Neural cell (in vitro differentiated cells): ENCODE measurements at regions not wholly inside any gene's neighbourhood (a gene's known extent, or its start where the extent isn't known, plus 50 kb on each side); places are given as distances from the start of the nearest gene placed in this dataset.

Experiments
- EP300 ChIP-seq: fragments of 450-650 bp; conservative IDR thresholded peaks from 2 replicates; pipeline ENCODE4 v1.6.1; 2014; ENCODE audit warnings: antibody characterized with exemption, mild to moderate bottlenecking, moderate library complexity; ENCODE audit not compliant: poor library complexity, severe bottlenecking
- EZH2 ChIP-seq: fragments of 200-600, 300-800 bp; shearing (Covaris generic), sonication (generic); IDR thresholded peaks from 2 replicates; pipeline ENCODE4 v1.6.1; 2014; ENCODE audit warnings: antibody characterized with exemption, low read length, borderline replicate concordance, mild to moderate bottlenecking; ENCODE audit not compliant: insufficient read depth, poor library complexity, severe bottlenecking
- MXI1 ChIP-seq: fragments of 450-650 bp; conservative IDR thresholded peaks from 2 replicates; pipeline ENCODE4 v1.6.1; 2014; ENCODE audit warnings: antibody characterized with exemption, mild to moderate bottlenecking; ENCODE audit not compliant: poor library complexity, severe bottlenecking
- POLR2AphosphoS5 ChIP-seq: IDR thresholded peaks from 2 replicates; pipeline ENCODE4 v1.6.1; 2012
- RAD21 ChIP-seq: fragments of 450-650 bp; conservative IDR thresholded peaks from 2 replicates; pipeline ENCODE4 v1.6.1; 2014; ENCODE audit warnings: antibody characterized with exemption, mild to moderate bottlenecking, moderate library complexity
- SMC3 ChIP-seq: fragments of 450-650 bp; conservative IDR thresholded peaks from 2 replicates; pipeline ENCODE4 v1.6.1; 2014; ENCODE audit warnings: antibody characterized with exemption, mild to moderate bottlenecking, moderate library complexity; ENCODE audit not compliant: poor library complexity
- TAF1 ChIP-seq: IDR thresholded peaks from 2 replicates; pipeline ENCODE4 v1.6.1; 2012; ENCODE audit warnings: low read depth
- TF ChIP-seq, protein P1 (sequence below): fragments of 450-650 bp; IDR thresholded peaks from 2 replicates; pipeline ENCODE4 v1.5.1; 2014; ENCODE audit warnings: antibody characterized with exemption, mild to moderate bottlenecking, moderate library complexity; ENCODE audit not compliant: poor library complexity, severe bottlenecking
- TF ChIP-seq, protein P2 (sequence below): IDR thresholded peaks from 2 replicates; pipeline ENCODE4 v1.6.1; 2012; ENCODE audit warnings: borderline replicate concordance

DNA sequence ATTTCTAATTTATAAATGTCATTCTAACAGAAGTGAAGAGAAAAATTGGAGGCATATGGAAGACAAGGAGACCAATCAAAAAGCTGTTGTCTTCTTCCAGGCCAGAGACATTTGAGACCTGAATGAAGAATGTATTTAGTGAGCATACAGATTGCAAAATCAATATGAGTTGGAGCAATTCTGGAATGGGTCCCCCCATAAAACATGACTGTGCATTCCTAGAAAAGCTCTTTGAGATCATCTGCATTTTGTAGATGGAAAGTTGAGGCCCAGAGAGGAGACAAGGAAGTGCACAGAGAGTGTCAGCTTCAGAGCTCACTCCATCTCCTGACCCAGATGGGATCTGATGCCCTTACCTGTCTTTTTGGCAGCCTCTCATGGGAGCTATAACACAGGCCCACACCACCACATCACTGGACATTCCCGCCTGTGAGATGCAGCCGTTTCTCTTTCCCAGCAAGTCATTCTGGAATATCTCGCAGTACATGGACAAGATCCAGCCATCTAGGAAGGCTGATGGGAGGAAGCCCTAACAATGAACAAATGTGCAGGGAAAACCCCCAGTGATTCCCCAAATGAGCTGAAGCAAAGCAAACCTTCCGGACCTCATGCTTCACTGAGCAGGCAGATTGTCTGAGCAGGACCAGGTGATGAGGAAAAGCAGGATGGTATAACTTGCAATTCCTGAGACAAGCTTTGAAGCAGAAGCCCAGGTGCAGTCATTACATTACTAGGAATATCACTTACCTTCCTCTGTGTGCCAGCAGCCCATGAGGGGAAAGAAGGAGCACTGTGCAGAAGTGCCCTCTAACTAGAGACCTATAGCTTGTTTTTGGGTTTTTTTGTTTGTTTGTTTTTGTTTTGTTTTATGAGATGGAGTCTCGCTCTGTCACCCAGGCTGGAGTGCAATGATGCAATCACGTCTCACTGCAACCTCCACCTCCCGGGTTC lies 445.6 kb downstream of the PLPP3 start:
- TF ChIP-seq TAF1 (no peak), POLR2AphosphoS5 (no peak), MXI1 (no peak), EP300 (no peak), SMC3 (no peak), RAD21 (no peak), EZH2 (no peak)
- TF ChIP-seq, protein P1, sequence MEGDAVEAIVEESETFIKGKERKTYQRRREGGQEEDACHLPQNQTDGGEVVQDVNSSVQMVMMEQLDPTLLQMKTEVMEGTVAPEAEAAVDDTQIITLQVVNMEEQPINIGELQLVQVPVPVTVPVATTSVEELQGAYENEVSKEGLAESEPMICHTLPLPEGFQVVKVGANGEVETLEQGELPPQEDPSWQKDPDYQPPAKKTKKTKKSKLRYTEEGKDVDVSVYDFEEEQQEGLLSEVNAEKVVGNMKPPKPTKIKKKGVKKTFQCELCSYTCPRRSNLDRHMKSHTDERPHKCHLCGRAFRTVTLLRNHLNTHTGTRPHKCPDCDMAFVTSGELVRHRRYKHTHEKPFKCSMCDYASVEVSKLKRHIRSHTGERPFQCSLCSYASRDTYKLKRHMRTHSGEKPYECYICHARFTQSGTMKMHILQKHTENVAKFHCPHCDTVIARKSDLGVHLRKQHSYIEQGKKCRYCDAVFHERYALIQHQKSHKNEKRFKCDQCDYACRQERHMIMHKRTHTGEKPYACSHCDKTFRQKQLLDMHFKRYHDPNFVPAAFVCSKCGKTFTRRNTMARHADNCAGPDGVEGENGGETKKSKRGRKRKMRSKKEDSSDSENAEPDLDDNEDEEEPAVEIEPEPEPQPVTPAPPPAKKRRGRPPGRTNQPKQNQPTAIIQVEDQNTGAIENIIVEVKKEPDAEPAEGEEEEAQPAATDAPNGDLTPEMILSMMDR: no peak
- TF ChIP-seq, protein P2, sequence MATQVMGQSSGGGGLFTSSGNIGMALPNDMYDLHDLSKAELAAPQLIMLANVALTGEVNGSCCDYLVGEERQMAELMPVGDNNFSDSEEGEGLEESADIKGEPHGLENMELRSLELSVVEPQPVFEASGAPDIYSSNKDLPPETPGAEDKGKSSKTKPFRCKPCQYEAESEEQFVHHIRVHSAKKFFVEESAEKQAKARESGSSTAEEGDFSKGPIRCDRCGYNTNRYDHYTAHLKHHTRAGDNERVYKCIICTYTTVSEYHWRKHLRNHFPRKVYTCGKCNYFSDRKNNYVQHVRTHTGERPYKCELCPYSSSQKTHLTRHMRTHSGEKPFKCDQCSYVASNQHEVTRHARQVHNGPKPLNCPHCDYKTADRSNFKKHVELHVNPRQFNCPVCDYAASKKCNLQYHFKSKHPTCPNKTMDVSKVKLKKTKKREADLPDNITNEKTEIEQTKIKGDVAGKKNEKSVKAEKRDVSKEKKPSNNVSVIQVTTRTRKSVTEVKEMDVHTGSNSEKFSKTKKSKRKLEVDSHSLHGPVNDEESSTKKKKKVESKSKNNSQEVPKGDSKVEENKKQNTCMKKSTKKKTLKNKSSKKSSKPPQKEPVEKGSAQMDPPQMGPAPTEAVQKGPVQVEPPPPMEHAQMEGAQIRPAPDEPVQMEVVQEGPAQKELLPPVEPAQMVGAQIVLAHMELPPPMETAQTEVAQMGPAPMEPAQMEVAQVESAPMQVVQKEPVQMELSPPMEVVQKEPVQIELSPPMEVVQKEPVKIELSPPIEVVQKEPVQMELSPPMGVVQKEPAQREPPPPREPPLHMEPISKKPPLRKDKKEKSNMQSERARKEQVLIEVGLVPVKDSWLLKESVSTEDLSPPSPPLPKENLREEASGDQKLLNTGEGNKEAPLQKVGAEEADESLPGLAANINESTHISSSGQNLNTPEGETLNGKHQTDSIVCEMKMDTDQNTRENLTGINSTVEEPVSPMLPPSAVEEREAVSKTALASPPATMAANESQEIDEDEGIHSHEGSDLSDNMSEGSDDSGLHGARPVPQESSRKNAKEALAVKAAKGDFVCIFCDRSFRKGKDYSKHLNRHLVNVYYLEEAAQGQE: no peak
